Fibroblast of lung (primary cell): ENCODE measurements at regions not wholly inside any gene's neighbourhood (a gene's known extent, or its start where the extent isn't known, plus 50 kb on each side); places are given as distances from the start of the nearest gene placed in this dataset.

Experiments
- EZH2 ChIP-seq: IDR thresholded peaks from 2 replicates; pipeline ENCODE4 v1.5.1; 2012; ENCODE audit warnings: low read length, control low read depth, mild to moderate bottlenecking; ENCODE audit errors: missing control alignments
- TF ChIP-seq, protein P1 (sequence below), 2 donors: IDR thresholded peaks in 1 of 2; conservative IDR thresholded peaks in 1 of 2; 1 replicate in 1 of 2; 2 replicates in 1 of 2; pipeline ENCODE4 v1.5.1; 2011 to 2012; ENCODE audit warnings: low read length in 2 of 2, control low read depth in 1 of 2, inconsistent platforms in 1 of 2, low read depth in 1 of 2, mild to moderate bottlenecking in 1 of 2

DNA sequence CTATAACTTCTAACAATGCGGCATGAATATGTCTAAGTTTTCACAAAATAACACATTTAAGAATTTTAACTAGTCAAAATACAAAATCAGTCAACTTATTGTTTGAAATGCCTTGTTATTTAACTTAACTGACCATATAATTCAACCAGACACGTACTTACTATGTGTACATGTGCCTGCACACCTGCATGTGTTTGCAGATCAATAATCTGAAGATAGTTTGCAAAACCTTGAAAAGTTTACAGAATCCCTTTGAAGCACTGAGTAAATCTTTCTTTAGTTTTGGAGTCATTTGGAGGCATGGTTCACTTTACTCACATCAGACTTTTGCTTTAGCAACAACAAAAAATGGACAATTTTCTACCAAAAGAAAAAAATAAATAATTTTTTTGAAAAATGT is 363.8 kb downstream of the PMP22 start:
- TF ChIP-seq, protein P1, sequence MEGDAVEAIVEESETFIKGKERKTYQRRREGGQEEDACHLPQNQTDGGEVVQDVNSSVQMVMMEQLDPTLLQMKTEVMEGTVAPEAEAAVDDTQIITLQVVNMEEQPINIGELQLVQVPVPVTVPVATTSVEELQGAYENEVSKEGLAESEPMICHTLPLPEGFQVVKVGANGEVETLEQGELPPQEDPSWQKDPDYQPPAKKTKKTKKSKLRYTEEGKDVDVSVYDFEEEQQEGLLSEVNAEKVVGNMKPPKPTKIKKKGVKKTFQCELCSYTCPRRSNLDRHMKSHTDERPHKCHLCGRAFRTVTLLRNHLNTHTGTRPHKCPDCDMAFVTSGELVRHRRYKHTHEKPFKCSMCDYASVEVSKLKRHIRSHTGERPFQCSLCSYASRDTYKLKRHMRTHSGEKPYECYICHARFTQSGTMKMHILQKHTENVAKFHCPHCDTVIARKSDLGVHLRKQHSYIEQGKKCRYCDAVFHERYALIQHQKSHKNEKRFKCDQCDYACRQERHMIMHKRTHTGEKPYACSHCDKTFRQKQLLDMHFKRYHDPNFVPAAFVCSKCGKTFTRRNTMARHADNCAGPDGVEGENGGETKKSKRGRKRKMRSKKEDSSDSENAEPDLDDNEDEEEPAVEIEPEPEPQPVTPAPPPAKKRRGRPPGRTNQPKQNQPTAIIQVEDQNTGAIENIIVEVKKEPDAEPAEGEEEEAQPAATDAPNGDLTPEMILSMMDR (conservative IDR thresholded peaks at IDR 0.05 in 1 of 2, IDR thresholded peaks at IDR 0.05 in 1 of 2; ENCODE audit: low read depth in 1 of 2, low read length in 2 of 2): no peak
- TF ChIP-seq EZH2: no peak
